Retinal pigment epithelial cell (primary cell): ENCODE measurements at regions not wholly inside any gene's neighbourhood (a gene's known extent, or its start where the extent isn't known, plus 50 kb on each side); places are given as distances from the start of the nearest gene placed in this dataset.

Experiments
- DNase-seq: peaks from one replicate; pipeline ENCODE4 v3.0.0-alpha.2; 2010; ENCODE audit warnings: low read depth
- H3K4me3 ChIP-seq: 2 replicates; pipeline ENCODE4 v1.5.1; 2011; ENCODE audit warnings: mild to moderate bottlenecking, low read length, control low read depth, moderate library complexity
- TF ChIP-seq, protein P1 (sequence below): conservative IDR thresholded peaks from 2 replicates; pipeline ENCODE4 v1.5.1; 2011; ENCODE audit warnings: low read depth, low read length, control low read depth, inconsistent platforms

DNA sequence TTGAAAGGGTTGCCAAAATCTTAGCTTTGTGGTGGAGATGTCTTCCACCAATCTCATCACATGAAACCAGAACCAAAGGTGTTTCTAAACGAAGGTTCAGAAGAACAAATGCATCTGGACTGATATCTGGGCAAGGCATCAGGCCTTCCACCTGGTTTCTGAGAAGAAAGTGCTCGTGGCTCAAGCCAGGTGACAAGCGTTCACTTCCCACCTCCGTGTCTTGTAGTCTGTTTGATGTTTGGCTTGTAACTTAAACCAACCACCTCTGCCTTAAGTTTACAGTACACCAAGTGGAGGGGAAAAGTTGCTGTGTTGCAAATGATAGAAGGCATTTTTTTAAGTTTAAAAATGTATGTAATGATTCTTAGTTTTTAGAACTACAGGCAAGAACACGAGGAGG, 66.9 kb upstream of the MAP3K7 start:
- no peak overlapping the region for H3K4me3 ChIP-seq
- TF ChIP-seq, protein P1, sequence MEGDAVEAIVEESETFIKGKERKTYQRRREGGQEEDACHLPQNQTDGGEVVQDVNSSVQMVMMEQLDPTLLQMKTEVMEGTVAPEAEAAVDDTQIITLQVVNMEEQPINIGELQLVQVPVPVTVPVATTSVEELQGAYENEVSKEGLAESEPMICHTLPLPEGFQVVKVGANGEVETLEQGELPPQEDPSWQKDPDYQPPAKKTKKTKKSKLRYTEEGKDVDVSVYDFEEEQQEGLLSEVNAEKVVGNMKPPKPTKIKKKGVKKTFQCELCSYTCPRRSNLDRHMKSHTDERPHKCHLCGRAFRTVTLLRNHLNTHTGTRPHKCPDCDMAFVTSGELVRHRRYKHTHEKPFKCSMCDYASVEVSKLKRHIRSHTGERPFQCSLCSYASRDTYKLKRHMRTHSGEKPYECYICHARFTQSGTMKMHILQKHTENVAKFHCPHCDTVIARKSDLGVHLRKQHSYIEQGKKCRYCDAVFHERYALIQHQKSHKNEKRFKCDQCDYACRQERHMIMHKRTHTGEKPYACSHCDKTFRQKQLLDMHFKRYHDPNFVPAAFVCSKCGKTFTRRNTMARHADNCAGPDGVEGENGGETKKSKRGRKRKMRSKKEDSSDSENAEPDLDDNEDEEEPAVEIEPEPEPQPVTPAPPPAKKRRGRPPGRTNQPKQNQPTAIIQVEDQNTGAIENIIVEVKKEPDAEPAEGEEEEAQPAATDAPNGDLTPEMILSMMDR: no peak
- DNase-seq: no peak

DNA sequence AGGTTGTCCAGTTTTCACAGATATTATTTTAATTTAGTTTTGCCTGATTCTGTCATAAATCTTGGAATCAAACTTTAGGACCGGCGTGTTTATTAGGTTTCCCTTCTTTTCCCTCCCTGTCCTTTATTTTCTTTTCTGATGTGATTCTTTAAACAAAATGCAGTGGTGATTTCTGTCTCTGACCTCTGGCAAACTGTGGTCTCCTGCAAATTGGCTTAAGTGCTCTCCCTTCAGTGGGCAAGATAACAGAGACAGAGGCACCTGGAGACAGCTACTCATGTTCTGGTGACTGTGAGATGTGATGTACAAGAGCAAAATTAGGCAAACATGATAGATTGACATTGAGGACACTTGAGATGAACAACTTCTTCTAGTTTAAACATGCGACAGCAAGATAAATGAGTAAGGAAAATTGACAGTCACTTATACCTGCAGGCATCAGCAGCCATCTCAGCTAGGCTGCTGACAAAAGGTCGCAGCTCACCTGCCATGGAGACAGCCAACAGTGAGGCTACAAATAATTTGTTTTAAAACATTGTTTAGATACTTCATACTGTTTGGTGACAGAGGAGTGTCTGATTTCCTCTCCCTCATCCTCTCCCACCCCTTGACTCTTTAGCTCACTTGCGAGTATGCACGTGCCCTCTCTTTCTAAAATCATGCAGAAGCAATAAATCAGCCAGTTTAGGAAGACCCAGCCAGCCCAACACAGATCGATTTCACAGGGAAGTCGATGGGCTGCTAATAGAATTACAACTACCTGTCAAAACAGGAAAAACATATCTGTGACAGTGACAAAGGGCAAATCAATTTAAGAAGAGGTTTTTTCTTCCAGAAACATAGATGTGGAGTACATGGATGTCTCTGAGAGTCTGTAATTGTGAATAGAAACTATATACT, 63.4 kb upstream of the MAP3K7 start:
- TF ChIP-seq, protein P1: no peak
- H3K4me3 ChIP-seq: no peak overlapping the region
- no peak for DNase-seq

DNA sequence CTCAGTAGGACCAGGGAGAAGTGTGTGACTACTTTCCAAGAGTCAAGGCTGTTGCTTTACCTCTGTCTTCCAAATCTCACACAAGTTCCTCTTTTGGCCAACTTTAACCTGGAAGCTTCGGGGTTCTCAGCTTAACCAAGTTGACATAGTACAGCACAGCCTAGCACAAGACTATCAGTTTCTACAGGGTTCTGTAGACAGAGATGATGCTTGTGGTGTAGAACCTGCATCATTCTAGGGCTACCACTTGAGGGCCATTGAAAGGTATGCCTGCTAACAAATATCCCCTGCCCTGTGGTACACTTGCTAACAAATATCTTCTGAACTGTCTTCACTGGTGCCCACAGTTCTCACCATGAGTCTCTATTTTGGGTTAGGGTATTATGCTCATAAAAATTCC, 62.0 kb upstream of the MAP3K7 start:
- TF ChIP-seq, protein P1: no peak
- H3K4me3 ChIP-seq: no peak overlapping the region
- DNase-seq: no peak

- DNase-seq: no peak
- no peak overlapping the region for H3K4me3 ChIP-seq
- TF ChIP-seq, protein P1: no peak
Observed at GRCh38 chr6:90646940-90647339, 60.1 kb upstream of the MAP3K7 start.

DNA sequence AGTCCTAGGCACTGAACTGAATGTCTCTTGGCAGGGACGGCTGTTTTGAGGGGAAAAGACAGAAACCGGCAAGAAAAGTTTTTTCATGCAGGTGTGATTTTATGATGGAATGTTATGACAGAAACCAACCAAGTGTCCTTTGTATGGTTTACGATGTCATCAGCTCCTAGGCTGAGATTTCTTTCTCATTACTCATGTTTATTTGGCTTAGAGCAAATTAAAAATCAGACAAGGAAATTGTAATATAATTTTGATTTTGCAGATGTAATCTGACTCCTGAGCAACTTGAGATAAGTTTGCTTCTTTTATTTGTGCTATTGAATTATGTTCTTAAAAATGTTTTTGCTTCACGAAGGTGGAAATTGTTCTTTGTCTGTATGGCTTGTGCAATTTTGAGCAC, 58.8 kb upstream of the MAP3K7 start:
- no peak overlapping the region for H3K4me3 ChIP-seq
- TF ChIP-seq, protein P1: no peak
- DNase-seq: no peak

DNA sequence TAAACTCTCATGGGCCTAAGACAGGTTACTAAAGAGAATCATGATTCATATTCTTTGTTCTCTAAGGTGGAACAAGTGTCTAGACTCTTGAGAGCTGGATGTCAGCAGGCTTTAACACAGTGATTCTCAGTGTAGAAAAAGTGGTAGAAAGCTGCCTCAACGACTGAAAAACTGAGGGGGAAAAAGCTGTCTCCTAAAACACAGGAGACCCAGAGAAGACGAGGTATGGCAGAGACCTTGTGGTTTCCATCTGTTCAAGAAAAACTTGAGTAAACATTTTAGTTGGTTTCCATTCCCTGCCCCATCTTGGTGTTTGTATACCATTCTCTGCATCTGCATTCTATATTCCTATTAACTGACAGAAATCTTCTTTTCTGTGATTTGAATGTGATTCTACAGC, 57.6 kb upstream of the MAP3K7 start:
- TF ChIP-seq, protein P1: no peak
- H3K4me3 ChIP-seq: no peak overlapping the region
- DNase-seq: no peak

- no peak for DNase-seq
- H3K4me3 ChIP-seq: no peak overlapping the region
- TF ChIP-seq, protein P1: no peak
Observed at GRCh38 chr6:90643381-90643780, 56.5 kb upstream of the MAP3K7 start.
